Upper lobe of left lung (tissue), 6 donors: ENCODE measurements at regions not wholly inside any gene's neighbourhood (a gene's known extent, or its start where the extent isn't known, plus 50 kb on each side); places are given as distances from the start of the nearest gene placed in this dataset.
"Not testable (repeated sequence)": the region's sequence is repeated elsewhere in the genome, so short reads cannot be mapped to it uniquely, and the experiment has no call there.

Source experiments
- ATAC-seq, 2 donors: fragments of 200-7000 bp; cut with Tn5 transposase; one replicate each; pipeline ENCODE4 v1.9.1; 2022; ENCODE audit warnings: mild to moderate bottlenecking in 2 of 2, moderate library complexity in 2 of 2; ENCODE audit not compliant: low FRiP score in 2 of 2
- DNase-seq, 2 donors: peaks; one replicate each; pipeline ENCODE4 v3.0.0-alpha.2; 2019 to 2020
- H3K27ac ChIP-seq, 4 donors: fragments of 200-600 bp; sonication (generic); one replicate each; pipeline ENCODE4 v1.5.1; 2016 to 2019
- H3K27me3 ChIP-seq, 4 donors: fragments of 200-600 bp; sonication (generic); one replicate each; pipeline ENCODE4 v1.5.1; 2017 to 2019
- H3K36me3 ChIP-seq, 4 donors: fragments of 200-600 bp; sonication (generic); one replicate each; pipeline ENCODE4 v1.5.1; 2016 to 2019
- H3K4me1 ChIP-seq, 4 donors: fragments of 200-600 bp; sonication (generic); one replicate each; pipeline ENCODE4 v1.5.1; 2018 to 2019
- H3K4me3 ChIP-seq, 4 donors: fragments of 200-600 bp; sonication (generic); one replicate each; pipeline ENCODE4 v1.5.1; 2017 to 2019; ENCODE audit warnings: mild to moderate bottlenecking in 2 of 4, moderate library complexity in 1 of 4
- H3K9me3 ChIP-seq, 4 donors: fragments of 200-600 bp; sonication (generic); one replicate each; pipeline ENCODE4 v1.5.1; 2018 to 2019
- EP300 ChIP-seq, 4 donors: sonication (generic); formaldehyde crosslinking; IDR thresholded peaks; one replicate each; pipeline ENCODE4 v1.5.1; 2017; ENCODE audit warnings: antibody characterized with exemption in 4 of 4, control low read depth in 2 of 4
- POLR2A ChIP-seq, 4 donors: fragments of 450-650 bp; IDR thresholded peaks; one replicate each; pipeline ENCODE4 v1.5.1; 2016 to 2017; ENCODE audit warnings: antibody characterized with exemption in 4 of 4, mild to moderate bottlenecking in 2 of 4
- POLR2AphosphoS5 ChIP-seq, 2 donors: sonication (generic); formaldehyde crosslinking; IDR thresholded peaks; one replicate each; pipeline ENCODE4 v1.5.1; 2017; ENCODE audit warnings: antibody characterized with exemption in 2 of 2
- WGBS, 2 donors: methylation state at CpG; one replicate each; pipeline ENCODE4 v1.1.5; 2017 to 2018; 5-methylcytosine and 5-hydroxymethylcytosine counted together
- TF ChIP-seq, protein P1 (sequence below), 6 experiments: fragments of 450-650 bp in 4 of 6; fragments of 200-600 bp in 2 of 6; sonication (generic) in 2 of 6; IDR thresholded peaks; one replicate each; pipeline ENCODE4 v1.5.1; 2016 to 2019; ENCODE audit warnings: antibody characterized with exemption in 6 of 6
- donor health status: DM: no; HTN: no; CAD: no; lungs with moderate emphysema.
- donor health status: DM: no; HTN: yes; CAD: no; lungs with severe emphysema.

DNA sequence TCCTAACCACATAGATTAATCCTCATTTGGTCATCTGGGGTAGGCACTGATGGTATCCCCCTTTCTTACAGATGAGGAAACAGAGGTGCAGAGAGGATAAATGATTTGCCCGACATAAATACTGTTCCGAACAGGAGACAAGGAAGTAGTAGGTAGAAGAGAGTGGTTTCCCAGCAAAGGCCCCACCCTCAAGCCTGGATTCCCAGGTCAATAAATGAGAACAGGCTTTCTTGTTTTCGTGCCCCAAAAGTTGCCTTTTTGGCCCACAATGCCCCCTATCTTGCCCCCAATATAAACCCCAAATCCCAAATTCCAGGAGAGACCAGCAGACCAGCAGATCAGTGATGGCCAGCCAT, 125.5 kb upstream of the PRR20G start:
- peaks cover 10 to 27% (median 16%) of the 10 kb centered on the region in 4 donors for H3K4me1 ChIP-seq
- H3K4me3 ChIP-seq = no peak overlapping the region
- H3K9me3 ChIP-seq = no peaks in the 10 kb centered on the region
- H3K36me3 ChIP-seq = no peaks in the 10 kb centered on the region
- ATAC-seq = no peak
- 59 to 61% methylated on average over 3 of the region's 3 CpGs for WGBS, 2 donors
- TF ChIP-seq, protein P1, sequence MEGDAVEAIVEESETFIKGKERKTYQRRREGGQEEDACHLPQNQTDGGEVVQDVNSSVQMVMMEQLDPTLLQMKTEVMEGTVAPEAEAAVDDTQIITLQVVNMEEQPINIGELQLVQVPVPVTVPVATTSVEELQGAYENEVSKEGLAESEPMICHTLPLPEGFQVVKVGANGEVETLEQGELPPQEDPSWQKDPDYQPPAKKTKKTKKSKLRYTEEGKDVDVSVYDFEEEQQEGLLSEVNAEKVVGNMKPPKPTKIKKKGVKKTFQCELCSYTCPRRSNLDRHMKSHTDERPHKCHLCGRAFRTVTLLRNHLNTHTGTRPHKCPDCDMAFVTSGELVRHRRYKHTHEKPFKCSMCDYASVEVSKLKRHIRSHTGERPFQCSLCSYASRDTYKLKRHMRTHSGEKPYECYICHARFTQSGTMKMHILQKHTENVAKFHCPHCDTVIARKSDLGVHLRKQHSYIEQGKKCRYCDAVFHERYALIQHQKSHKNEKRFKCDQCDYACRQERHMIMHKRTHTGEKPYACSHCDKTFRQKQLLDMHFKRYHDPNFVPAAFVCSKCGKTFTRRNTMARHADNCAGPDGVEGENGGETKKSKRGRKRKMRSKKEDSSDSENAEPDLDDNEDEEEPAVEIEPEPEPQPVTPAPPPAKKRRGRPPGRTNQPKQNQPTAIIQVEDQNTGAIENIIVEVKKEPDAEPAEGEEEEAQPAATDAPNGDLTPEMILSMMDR (IDR thresholded peaks at IDR 0.05) = no peak
- TF ChIP-seq POLR2A (IDR thresholded peaks at IDR 0.05) = no peak
- no peak for TF ChIP-seq EP300 (IDR thresholded peaks at IDR 0.05)
- no peak for TF ChIP-seq POLR2AphosphoS5 (IDR thresholded peaks at IDR 0.05)
- peak in 1 of 2 donors; percentile 36 for DNase-seq
- H3K27me3 ChIP-seq = no peaks in the 10 kb centered on the region
- H3K27ac ChIP-seq = peak overlapping the region in 1 of 4 donors; percentile 45

DNA sequence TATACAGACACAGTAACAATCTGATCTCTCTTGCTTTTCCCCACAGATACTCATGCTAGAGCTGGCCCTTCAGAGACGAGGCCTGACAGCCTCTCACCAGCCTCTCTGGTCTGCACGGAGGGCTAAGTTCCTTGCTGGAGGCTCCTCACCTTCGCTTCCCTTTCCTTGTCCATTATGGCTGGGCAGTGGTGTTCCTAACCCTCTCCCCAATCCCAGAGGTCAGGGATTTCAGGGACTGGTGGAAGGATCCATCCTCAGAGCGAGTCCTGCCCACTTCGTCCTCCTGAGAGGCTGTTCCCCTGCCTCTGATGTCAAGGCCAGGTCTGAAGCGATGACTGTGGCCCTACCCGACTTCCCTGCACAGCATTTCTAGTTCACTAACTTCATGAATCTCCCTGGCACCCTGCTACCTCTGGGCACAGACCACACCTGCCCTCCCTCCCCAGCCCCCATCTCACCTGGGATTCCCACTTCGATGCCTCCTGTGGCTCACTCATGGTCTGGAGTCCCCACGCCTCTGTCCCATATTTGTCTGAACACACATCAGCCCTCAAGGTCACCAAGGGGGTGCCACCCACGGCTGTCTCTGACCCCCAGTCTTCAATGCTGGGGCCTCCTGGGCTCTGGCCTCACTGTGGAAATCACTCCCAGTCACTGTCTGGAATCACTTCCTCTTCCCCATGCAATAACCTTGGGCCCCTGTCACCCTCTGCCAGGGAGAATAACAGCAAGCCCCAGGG, 124.9 kb upstream of the PRR20G start:
- Histone ChIP-seq H3K27ac (peak overlapping the region in 1 of 4 donors; percentile 45), H3K9me3 (no peaks in the 10 kb centered on the region), H3K27me3 (no peaks in the 10 kb centered on the region), H3K4me3 (no peak overlapping the region), H3K36me3 (no peaks in the 10 kb centered on the region), H3K4me1 (peaks cover 10 to 23% (median 16%) of the 10 kb centered on the region in 4 donors)
- peak in 1 of 2 donors; percentile 19 for ATAC-seq
- WGBS, 2 donors = 78 to 81% methylated on average over 10 of the region's 10 CpGs
- DNase-seq = peak in 1 of 2 donors; percentile 19
- TF ChIP-seq, protein P1 (IDR thresholded peaks at IDR 0.05) = no peak
- TF ChIP-seq POLR2AphosphoS5 (IDR thresholded peaks at IDR 0.05) (no peak), POLR2A (IDR thresholded peaks at IDR 0.05) (no peak), EP300 (IDR thresholded peaks at IDR 0.05) (no peak)

DNA sequence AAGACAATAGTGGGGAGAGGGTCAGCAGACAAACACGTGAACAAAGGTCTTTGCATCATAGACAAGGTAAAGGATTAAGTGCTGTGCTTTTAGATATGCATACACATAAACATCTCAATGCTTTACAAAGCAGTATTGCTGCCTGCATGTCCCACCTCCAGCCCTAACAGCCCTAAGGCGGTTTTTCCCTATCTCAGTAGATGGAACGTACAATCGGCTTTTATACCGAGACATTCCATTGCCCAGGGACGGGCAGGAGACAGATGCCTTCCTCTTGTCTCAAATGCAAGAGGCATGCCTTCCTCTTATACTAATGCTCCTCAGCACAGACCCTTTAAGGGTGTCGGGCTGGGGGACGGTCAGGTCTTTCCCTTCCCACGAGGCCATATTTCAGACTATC, 124.0 kb upstream of the PRR20G start:
- not testable (repeated sequence) for H3K4me3 ChIP-seq, H3K27me3 ChIP-seq, ATAC-seq, H3K36me3 ChIP-seq, H3K9me3 ChIP-seq
- Histone ChIP-seq H3K27ac (peak overlapping the region in 1 of 4 donors; percentile 30), H3K4me1 (peaks cover 10 to 21% (median 16%) of the 10 kb centered on the region in 4 donors)
- DNase-seq = peak in 1 of 2 donors; percentile 10
- 43 to 48% methylated on average over 7 to 8 of the region's 9 CpGs for WGBS, 2 donors

DNA sequence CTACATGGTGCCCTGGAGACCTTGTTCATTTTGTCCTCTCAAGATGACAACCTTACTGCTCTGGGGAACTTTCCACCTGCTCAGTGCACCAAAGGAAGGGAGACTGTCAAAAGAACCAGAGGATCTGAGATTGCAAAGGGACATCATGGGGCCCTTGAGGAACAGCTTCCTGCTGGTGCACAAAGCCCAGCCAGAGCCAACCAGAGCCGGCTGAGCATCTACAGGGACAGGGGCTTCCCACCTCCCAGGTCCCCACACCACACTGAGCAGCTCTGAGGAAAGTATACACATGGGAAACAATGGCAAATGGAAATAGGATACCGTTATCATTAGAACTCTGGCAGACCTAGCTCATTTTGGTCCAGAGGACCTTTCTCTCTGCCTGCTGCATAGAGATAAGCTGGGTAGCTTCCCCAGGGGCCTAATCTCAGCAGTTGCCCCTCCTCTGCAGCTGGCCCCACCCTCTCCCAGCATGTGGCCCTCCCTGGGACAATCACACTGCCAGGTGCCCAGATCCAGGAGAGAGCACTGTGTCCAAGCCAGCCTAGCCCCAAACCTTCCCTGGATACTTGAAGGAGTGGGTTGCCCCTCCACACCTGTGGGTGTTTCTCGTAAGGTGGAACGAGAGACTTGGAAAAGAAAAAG, 123.4 kb upstream of the PRR20G start:
- Histone ChIP-seq H3K27me3 (no peaks in the 10 kb centered on the region), H3K9me3 (no peaks in the 10 kb centered on the region), H3K27ac (peak overlapping the region in 2 of 4 donors; percentile 21 to 35), H3K36me3 (no peaks in the 10 kb centered on the region), H3K4me1 (peaks cover 10 to 21% (median 16%) of the 10 kb centered on the region in 4 donors), H3K4me3 (no peak overlapping the region)
- DNase-seq (peak in 1 of 2 donors; percentile 18), ATAC-seq (no peak)
- TF ChIP-seq, protein P1 (IDR thresholded peaks at IDR 0.05) = no peak
- TF ChIP-seq EP300 (IDR thresholded peaks at IDR 0.05) = no peak
- TF ChIP-seq POLR2A (IDR thresholded peaks at IDR 0.05) = no peak
- TF ChIP-seq POLR2AphosphoS5 (IDR thresholded peaks at IDR 0.05) = no peak
- 38 to 55% methylated on average over 4 of the region's 4 CpGs for WGBS, 2 donors

DNA sequence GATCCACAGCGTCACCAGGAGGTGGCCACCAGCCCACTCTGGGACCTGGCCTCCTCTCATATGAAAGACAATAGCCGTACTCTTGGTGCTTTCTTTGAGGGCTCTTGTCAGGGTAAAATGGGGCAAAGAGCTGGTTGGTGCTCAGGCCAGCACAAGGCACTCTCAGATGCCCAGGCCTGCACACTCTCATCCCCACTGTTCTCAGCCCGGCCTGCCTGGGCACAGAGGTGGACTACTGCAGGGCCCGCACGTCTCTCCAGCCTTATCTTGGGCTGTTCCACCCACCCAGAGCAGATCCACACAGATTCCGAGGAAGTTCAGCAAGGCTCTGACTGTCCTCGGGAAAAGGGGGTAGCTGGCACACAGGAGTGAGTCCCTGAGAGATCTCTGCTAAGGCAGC, 122.8 kb upstream of the PRR20G start:
- DNase-seq (peak in 1 of 2 donors; percentile 9), ATAC-seq (no peak)
- no peak overlapping the region for H3K4me3 ChIP-seq
- TF ChIP-seq EP300 (IDR thresholded peaks at IDR 0.05) = no peak
- TF ChIP-seq, protein P1 (IDR thresholded peaks at IDR 0.05) = no peak
- no peak for TF ChIP-seq POLR2AphosphoS5 (IDR thresholded peaks at IDR 0.05)
- TF ChIP-seq POLR2A (IDR thresholded peaks at IDR 0.05) = no peak
- no peak overlapping the region for H3K27ac ChIP-seq
- H3K27me3 ChIP-seq = no peaks in the 10 kb centered on the region
- no peaks in the 10 kb centered on the region for H3K36me3 ChIP-seq
- no peaks in the 10 kb centered on the region for H3K9me3 ChIP-seq
- WGBS, 2 donors = 85 to 89% methylated on average over 6 to 7 of the region's 7 CpGs
- peaks cover 10 to 23% (median 16%) of the 10 kb centered on the region in 4 donors for H3K4me1 ChIP-seq
